NCI-H1436 treated with DMSO at 0.1 percent for 48 hours (cell line): ENCODE measurements at regions not wholly inside any gene's neighbourhood (a gene's known extent, or its start where the extent isn't known, plus 50 kb on each side); places are given as distances from the start of the nearest gene placed in this dataset.

Experiments used
- DNase-seq: peaks from one replicate; lab custom pipeline; 2025; lab: John Stamatoyannopoulos, UW

GRCh38 chr20:6421321-6422248 lies 298.8 kb upstream of the FERMT1 start:
- DNase-seq = no peak

DNA sequence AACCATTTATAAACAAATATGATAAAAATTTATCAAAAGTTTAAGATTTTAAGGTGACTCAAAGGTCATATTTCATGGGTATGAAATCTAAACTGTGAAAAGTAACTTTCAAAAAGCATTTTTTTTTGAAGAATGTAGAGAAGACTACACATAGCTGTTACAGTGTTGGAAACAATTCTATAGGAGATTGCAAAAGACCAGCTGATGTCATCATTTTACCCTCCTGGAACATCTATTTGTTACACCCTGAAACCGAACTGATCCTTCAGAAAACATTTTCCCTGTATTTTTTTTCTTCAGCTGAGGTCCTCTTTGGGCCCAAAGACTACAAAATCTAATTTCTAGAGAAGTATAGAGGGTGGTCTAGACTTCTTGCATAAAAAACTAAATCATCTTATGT lies 297.5 kb upstream of the FERMT1 start:
- DNase-seq = no peak

- no peak for DNase-seq
Measured at GRCh38 chr20:6418732-6419131, 295.9 kb upstream of the FERMT1 start.

DNA sequence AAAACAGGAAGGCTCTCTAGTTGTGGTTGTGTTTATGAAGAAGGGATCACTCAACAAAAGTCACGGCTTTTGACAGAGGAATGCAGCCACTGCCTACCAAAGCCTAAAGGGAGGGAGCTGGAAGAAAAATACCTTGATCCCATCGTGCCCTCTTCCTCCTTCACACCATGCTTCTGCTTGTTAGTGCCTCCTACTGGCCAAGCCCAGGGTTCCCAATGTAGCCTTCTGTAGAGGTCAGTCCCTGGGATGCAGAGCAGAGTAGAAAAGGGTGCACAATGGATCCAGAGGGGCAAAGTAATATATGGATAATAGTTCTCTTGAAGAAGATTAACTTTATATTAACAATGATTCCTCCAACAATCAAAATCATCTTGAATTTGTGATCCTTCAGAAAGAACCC lies 293.5 kb upstream of the FERMT1 start:
- no peak for DNase-seq

GRCh38 chr20:6411651-6412050 lies 288.8 kb upstream of the FERMT1 start:
- DNase-seq = no peak

- DNase-seq = no peak
Measured at GRCh38 chr20:6410721-6411120, 287.9 kb upstream of the FERMT1 start.

- no peak for DNase-seq
Measured at GRCh38 chr20:6407163-6407562, 284.3 kb upstream of the FERMT1 start.

- DNase-seq = no peak
Measured at GRCh38 chr20:6401893-6402557, 279.2 kb upstream of the FERMT1 start.

DNA sequence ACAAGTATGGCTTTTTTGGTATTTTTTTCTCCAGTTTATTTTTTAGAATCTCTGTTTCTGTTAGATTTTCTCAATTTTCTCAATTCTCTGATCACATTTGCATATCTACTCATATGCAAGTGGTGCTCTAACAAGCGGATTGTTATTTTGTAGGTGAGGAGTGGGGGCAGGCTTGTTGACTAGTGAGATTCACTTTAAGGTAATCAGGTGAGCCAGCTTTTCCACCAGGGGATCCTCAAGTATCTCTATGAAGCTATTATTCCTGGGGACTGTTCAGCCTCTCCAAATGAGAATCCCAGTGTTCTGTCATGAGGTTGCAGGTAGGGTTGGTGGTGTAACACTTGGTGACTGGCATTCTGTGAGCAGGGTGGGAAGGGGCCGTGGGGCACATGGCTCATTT lies 274.3 kb upstream of the FERMT1 start:
- no peak for DNase-seq

DNA sequence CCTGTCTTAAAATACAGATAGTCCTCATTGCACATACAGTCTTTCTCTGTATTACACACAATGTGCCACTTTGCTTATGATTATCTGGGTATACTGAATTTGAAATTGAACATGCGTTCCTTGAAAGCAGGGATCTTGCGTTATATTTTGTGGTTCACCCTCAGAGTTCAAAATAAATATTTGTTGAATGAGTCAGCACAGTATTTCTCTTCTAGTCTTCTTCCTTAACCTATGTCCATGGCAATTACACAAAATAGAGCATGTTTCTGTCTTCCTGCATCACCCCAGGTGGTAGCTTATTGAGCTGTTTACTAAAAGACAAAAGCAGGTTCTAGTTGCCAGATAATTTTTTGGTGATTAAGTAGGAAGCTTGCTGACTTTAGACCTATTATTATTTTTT lies 272.9 kb upstream of the FERMT1 start:
- no peak for DNase-seq

GRCh38 chr20:6388671-6389197 lies 265.9 kb upstream of the FERMT1 start:
- no peak for DNase-seq

DNA sequence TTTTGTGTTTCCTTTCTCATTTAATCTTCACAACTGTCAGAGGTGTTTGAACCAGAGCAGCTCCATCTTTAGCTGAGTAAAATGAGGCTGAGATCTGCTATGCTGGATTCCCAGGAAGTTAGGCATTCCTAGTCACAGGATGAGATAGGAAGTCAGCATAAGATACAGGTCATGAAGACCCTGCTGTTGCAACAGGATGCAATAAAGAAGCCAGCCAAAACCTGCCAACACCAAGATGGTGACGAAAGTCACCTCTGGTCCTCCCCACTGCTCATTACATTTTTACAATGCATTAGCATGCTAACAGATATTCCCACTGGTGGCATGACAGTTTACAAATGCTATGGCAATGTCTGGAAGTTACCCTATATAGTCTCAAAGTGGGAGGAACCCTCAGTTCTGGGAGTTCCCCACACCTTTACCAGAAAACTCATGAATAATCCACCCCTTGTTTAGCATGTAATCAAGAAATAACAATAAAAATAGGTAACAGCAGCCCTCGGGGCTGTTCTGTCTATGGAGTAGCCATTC lies 262.2 kb upstream of the FERMT1 start:
- DNase-seq = no peak

GRCh38 chr20:6384380-6384779 lies 261.6 kb upstream of the FERMT1 start:
- DNase-seq = no peak

DNA sequence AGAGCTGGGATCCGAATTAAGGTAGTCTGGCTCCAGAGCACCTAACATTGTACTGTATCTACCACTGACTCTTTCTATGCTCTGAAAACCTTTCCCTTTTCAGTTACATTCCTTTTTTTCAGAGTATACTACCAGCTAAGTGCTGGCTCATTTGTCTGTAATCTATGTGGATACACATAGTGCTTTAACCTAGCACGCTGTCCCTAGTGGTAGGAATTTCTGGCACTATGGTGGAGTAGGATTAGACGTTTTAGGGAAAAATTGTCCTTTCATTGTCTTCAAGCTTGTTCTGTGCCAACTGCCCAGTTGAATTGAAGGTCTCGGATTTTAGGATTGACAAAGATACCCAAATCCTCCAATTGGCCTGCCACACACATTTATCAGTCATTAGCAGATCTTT lies 259.1 kb upstream of the FERMT1 start:
- DNase-seq = no peak

DNA sequence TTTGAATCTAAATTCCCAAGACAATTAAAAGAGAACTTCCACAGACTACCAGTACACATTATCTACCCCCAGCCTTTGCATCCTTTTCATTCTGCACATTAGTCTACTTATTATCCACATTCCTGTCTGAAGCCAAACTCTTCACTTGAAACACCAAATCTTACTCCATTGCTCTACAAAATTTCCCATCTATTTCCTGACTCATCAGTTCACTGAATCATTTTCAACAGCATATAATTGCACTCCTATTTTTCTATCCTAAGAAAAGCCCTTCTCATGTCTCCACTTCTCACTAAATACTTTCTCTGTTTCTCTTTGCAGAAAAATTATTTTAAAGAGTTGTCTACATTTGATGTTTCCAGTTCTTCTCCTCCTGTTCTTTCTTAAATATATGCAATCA lies 239.4 kb upstream of the FERMT1 start:
- DNase-seq = no peak

DNA sequence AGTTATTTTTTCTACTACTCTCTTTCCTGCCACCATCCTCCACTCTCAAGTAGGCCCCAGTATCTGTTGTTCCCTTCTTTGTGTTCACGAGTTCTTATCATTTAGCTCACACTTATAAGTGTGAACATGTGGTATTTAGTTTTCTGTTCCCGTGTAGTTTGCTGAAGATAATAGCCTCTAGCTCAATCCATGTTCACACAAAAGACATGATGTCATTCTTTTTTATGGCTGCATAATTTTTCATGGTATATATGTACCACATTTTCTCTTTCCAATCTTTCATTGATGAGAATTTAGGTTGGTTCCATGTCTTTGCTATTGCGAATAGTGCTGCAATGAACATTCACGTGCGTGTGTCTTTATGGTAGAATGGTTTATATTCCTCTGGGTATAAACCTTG lies 237.9 kb upstream of the FERMT1 start:
- DNase-seq = no peak

GRCh38 chr20:6355754-6356451 lies 233.1 kb upstream of the FERMT1 start:
- DNase-seq = no peak

DNA sequence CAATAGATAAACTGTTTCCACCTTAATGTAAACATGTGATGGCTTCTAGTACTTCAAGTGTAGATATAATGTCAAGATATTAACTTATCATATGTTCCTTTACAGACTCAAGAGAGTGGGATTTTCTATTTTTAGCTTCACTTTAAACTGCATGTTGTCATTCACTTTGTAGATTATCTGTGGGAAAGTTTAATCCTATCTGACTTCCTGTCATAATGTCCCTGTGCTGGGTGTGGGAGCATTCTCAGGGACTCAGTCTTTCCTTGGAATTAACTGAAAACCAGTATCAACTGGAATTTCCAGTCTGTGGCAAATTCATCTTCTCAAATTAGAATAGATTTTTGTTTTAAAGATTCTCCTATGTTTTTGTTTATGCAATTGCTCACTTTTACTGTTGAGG lies 226.1 kb upstream of the FERMT1 start:
- DNase-seq = no peak

DNA sequence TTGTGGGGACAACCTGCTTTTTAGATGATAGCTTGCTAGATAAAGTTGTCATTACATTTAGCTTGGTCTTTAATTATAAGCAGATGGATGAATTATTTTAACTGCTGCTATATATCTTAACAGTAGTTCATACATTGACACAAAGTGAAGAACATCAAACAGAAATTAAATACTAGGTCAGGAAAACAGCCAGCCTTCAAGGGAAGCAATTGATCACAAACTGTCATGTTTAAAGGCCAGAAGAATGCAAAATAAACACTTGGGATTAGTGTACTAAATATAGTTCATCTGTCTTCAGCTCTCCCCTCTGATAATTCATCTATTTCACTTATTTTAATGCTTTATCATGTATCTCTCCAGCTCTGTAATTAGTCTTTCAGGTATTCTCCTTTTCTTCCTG lies 225.1 kb upstream of the FERMT1 start:
- no peak for DNase-seq

- no peak for DNase-seq
Measured at GRCh38 chr20:6341491-6341890, 218.7 kb upstream of the FERMT1 start.

- DNase-seq = no peak
Measured at GRCh38 chr20:6339176-6339575, 216.3 kb upstream of the FERMT1 start.

GRCh38 chr20:6333110-6333509 lies 210.3 kb upstream of the FERMT1 start:
- DNase-seq = no peak
